Stimulated activated CD4-positive, alpha-beta T cell treated with anti-CD3 and anti-CD28 coated beads, Interleukin-1b, Interleukin-23, amount 100 ng/mL, for 48 hours (primary cell): ENCODE measurements at regions not wholly inside any gene's neighbourhood (a gene's known extent, or its start where the extent isn't known, plus 50 kb on each side); places are given as distances from the start of the nearest gene placed in this dataset.
"Not testable (repeated sequence)": the region's sequence is repeated elsewhere in the genome, so short reads cannot be mapped to it uniquely, and the experiment has no call there.

Source experiments
- DNase-seq: peaks from one replicate; pipeline ENCODE4 v3.0.0-alpha.2; 2020

- peak; percentile 3 for DNase-seq
These were observed 146.9 kb upstream of the C1QTNF3 start for GRCh38 chr5:34189752-34190411.

DNA sequence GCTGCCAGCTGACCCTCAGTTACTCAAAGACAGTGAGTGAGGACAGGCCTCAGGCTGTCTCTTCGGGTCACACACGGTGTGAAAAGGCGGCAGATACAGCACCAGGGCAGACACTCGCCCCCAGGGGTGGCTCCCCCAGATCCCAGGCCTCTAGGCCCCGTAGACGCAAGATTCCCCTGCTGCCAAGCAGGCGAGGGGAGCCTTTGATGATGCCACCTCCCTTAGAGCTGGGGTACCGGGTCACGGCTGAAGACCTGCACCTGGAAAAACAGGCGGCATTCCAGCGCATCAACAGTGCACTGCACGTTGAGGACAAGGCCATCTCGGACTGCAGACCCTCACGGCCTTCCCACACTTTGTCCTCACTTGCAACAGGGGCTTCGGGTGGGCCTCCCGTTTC, 147.5 kb upstream of the C1QTNF3 start:
- DNase-seq: peak; percentile 12

- peak; percentile 6 for DNase-seq
These were observed 148.3 kb upstream of the C1QTNF3 start for GRCh38 chr5:34191279-34191744.

DNA sequence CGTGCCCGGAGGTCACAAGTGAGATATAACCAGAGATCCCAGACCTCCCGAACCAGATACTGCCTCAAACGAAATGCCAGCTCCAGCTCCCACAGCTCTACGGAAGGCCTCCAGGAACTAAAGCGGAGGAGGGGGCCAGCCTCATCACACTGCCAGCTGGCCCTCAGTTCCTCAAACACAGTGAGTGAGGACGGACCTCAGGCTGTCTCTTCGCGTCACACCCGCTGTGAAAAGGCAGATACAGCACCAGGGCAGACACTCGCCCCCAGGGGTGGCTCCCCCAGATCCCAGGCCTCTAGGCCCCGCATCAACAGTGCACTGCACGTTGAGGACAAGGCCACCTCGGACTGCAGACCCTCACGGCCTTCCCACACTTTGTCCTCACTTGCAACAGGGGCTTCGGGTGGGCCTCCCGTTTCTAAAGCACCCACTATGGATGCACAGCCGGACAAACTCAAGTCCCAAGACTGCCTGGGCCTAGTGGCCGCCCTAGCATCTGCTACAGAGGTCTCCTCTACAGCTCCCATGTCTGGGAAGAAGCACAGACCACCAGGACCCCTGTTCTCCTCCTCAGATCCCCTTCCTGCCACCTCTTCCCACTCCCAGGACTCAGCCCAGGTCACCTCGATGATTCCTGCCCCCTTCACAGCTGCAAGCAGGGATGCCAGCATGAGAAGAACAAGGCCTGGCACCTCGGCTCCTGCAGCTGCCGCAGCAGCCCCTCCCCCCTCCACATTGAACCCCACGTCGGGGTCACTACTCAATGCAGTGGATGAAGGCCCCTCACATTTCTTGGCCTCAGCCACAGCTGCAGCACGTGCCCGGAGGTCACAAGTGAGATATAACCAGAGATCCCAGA, 149.3 kb upstream of the C1QTNF3 start:
- peak; percentile 10 for DNase-seq

GRCh38 chr5:34192923-34193262, 149.9 kb upstream of the C1QTNF3 start:
- DNase-seq: peak; percentile 1

- DNase-seq: peak; percentile 1
These were observed 150.3 kb upstream of the C1QTNF3 start for GRCh38 chr5:34193297-34193696.

- not testable (repeated sequence) for DNase-seq
These were observed 150.8 kb upstream of the C1QTNF3 start for GRCh38 chr5:34193804-34194203.

DNA sequence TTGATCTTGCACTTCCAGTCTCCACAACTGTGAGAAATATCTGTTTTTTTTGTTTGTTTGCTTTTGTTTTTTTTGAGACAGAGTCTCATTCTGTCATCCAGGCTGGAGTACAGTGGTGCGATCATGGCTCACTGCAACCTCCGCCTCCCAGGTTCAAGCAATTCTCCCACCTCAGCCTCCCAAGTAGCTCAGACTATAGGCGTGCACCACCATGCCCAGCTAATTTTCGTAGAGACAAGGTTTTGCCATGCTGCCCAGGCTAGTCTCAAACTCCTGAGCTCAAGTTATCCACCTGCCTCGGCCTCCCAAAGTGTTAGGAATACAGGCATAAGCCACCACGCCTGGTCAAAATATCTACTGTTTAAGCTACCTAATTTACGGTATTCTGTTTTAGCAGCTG, 153.1 kb upstream of the C1QTNF3 start:
- not testable (repeated sequence) for DNase-seq

DNA sequence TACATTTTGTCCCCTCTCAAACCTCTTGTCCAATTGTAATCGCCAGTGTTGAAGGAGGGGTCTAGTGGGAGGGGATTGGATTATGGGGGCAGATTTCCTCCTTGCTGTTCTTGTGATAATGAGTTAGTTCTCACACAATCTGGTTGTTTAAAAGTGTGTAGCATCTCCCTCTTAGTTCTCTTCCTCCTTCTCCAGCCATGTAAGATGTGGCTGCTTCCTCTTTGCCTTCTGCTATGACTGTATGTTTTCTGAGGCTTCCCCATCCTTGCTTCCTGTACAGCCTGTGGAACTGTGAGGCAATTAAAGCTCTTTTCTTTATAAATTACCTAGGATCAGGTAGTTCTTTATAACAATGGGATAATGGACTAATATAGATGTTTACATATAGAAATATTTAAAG, 162.3 kb upstream of the C1QTNF3 start:
- not testable (repeated sequence) for DNase-seq

GRCh38 chr5:34217386-34217785, 174.4 kb upstream of the C1QTNF3 start:
- not testable (repeated sequence) for DNase-seq

DNA sequence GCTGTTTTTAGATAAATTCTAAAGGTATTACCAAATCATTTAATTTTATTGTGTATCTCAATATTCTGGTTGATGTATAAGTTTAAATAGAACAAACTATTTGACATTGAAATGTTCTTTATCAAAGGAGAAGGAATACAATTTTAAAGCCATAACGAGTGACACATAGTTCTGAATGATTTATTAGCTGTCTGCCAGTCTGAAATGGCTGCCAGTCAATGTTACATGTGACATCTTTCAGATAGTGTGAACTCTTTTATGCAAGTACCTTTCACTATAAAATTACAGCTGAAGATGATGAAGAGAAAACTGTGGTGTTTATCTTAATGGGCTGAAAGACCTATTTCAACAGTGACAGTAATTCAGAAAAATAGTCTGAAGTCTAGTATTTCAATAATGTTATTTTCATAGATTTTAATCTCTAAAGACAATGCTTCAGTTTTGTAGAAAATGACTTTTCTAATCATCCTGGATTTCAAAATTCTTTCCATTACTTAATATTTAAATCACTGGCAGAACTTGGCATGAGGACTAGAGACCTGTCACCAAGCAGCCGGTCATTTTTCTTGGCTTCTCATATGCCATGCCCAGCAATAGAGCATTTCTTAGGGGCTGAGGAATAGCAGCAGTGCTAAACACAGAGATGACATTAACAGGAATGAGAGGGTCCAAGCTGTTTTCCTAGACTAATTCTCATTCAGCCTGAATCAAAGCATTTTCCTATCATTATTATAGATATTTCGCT, 178.5 kb upstream of the C1QTNF3 start:
- not testable (repeated sequence) for DNase-seq

- DNase-seq: not testable (repeated sequence)
These were observed 180.1 kb upstream of the C1QTNF3 start for GRCh38 chr5:34223158-34223557.

GRCh38 chr5:34230402-34230801, 187.4 kb upstream of the C1QTNF3 start:
- DNase-seq: not testable (repeated sequence)

DNA sequence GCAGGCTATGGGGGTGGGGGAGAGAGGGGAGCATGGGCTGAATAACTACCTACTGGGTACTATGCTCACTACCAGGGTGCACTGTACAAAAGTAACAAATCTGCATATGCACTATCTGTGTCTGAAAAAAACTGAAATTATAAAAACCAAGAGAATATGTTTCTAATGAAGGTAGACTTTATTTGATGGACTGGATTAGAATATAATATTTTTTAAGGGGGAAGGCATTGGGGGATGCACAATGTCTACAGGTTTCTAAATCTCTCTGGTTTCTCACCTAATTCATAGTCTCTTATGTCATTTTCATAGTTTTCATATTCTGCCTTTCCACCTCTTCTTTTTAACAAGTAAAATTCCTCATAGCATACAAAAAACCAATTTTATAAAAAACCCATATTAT, 200.8 kb upstream of the C1QTNF3 start:
- not testable (repeated sequence) for DNase-seq

DNA sequence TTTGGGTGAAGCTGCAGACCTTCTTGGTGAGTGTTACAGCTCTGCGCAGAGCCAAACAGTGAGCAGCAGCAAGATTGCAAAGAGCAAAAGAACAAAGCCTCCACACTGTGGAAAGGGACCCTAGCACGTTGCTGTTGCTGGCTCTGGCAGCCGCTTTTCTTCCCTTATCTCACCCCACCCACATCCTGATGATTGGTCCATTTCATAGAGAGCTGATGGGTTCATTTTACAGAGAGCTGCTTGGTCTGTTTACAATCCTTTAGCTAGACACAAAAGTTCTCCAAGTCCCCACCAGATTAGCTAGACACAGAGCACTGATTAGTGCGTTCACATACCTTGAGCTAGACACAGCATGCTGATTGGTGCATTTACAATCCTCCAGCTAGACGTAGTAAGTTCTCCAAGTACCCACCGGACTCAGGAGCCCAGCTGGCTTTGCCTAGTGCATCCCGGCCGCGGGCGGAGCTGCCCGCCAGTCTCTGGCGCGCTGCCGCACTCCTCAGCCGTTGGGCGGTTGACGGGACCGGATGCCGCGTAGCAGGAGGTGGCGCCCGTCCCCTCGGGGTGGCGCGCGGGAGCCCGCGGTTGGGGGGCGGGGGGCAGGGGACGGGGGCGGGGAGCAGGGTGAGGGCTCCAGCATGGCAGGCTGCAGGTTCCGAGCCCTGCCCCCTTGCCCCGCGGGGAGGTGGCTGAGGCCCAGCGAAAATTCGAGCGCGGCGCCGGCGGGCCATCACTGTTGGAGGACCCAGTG, 201.4 kb upstream of the C1QTNF3 start:
- DNase-seq: peak; percentile 84

DNA sequence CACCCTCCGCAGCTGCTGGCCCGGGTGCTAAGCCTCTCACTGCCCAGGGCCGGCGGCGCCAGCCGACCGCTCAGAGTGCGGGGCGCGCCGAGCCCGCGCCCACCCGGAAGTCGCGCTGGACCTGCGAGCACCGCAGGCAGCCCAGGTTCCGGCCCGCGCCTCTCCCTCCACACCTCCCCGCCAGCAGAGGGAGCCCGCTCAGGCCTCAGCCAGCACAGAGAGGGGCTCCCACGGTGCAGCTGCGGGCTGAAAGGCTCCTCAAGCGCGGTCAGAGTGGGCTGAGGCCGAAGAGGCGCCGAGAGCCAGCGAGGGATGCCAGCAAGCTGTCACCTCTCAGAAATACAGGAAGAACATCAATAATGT, 202.0 kb upstream of the C1QTNF3 start:
- DNase-seq: not testable (repeated sequence)

GRCh38 chr5:34245813-34246212, 202.8 kb upstream of the C1QTNF3 start:
- not testable (repeated sequence) for DNase-seq

DNA sequence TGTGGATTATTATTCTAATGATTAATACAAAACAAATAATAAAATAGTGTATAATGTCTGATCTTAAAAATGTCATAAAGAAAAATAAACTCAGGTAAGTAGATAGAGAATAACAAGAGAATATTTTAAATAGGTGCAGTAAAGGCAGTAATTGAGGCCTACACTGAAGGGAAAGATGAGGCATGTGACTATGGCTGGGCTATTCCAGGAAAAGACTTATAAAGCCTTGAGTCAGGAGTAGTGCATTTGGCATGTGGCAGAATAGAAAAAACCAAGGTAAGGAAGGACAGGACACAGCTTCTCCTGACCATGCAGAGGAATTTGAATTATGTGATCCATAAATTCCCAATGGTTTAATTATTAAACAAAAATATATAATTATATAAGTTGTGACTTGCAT, 215.6 kb upstream of the C1QTNF3 start:
- not testable (repeated sequence) for DNase-seq

- DNase-seq: not testable (repeated sequence)
These were observed 218.0 kb upstream of the C1QTNF3 start for GRCh38 chr5:34261020-34261419.

DNA sequence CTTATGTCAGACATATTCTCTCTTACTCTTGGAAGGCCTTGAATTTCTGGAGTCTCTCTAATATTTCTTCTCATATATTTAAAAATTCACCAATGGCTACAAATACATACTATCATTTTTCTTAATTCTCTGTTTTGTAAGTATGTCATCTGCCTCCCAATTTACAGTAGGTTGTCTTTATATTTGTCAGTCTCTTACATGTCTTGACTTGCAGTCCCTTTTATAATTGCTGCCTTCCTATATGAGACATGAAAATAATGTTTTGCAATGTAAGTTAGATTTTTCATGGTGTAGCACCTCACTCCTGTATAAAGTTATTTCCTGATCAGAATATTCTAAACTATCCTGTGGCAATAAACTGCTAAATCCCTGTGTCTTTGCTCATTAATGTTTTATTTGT, 223.1 kb upstream of the C1QTNF3 start:
- DNase-seq: not testable (repeated sequence)

GRCh38 chr5:34296759-34297158, 253.7 kb upstream of the C1QTNF3 start:
- DNase-seq: not testable (repeated sequence)

GRCh38 chr5:34329201-34329600, 286.2 kb upstream of the C1QTNF3 start:
- DNase-seq: not testable (repeated sequence)
